HG02938 (cell line): ENCODE measurements at regions not wholly inside any gene's neighbourhood (a gene's known extent, or its start where the extent isn't known, plus 50 kb on each side); places are given as distances from the start of the nearest gene placed in this dataset.

Experiments used
- ATAC-seq: cut with Tn5 transposase; IDR thresholded peaks from one replicate; pipeline ENCODE4 v1.9.1; 2021; ENCODE audit warnings: mild to moderate bottlenecking, moderate library complexity; ENCODE audit not compliant: unreplicated experiment

DNA sequence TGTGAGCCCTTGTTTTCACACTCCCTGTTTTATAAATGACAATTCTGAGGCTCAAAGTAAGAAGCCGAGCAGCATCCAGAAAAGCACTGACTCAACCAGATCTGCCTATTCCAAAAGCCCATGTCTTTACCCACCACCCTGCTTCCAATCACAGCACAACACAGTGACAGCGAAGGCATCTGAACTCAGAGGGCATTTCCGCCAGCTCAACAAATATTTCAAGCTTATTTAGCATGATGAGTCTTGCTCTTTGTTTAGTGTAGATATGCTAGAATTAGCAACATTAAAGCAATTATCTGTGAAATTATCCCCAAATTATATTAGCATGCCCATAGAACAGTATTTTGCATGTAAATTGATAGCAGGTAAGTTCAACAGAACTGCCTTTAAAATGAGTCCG lies 359.1 kb upstream of the RAB6C start:
- no peak for ATAC-seq

DNA sequence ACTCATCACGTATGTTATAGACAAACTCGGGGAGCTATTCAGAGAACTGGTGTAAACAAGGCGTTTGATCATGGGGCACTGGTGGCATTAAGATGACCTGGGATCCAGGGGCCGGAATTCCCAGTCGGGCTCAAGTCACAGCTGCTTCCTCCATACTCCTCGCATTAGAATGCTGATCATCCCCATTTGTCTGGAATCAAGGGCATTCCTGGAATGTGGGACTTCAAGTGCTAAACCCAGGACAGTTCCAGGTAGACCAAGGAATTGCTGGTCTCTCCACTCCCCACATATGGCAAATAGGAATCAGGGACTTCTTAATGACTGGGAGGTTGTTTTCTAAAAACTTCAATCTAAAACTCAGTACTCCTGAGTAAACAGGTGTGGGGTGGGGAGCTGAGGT lies 355.7 kb upstream of the RAB6C start:
- no peak for ATAC-seq

DNA sequence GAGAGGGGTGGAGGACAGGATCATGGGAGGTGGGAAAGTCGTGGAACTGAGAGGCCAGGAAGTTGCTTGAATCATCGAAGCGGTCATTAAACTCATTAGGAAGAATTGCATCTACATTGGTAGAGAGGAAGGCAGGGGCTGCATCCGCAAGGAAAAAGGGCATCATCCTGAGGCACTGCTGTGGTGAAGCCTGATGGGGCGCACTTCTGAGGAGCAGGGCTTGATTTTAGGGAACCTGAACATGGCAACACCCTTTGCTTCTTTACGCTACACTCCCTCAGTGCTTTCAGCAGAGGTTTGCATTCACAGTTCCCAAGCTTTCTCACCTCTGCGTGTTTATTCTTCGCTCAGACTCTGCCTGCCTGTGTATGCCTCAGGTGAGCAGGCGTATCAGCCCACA lies 352.0 kb upstream of the RAB6C start:
- ATAC-seq, result no peak

DNA sequence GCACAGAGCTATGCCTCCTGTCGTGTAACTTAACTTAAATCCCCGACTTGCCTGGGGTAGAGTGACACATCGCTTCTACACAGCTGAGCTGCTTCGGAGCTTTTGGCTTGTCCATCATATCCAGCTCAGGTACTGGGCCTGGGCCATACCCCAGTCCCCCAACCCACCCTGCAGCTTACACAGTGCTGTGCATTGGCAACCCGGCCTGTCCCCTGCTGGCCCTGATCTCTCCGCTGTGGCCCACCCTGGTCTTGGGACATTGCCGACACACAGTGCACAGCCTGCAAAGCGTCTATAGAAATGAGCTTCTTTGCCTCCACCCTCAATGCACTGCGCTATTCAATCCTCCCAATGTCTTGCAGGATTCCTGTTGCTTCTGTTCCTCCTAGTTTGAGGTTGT lies 342.8 kb upstream of the RAB6C start:
- ATAC-seq, result no peak

DNA sequence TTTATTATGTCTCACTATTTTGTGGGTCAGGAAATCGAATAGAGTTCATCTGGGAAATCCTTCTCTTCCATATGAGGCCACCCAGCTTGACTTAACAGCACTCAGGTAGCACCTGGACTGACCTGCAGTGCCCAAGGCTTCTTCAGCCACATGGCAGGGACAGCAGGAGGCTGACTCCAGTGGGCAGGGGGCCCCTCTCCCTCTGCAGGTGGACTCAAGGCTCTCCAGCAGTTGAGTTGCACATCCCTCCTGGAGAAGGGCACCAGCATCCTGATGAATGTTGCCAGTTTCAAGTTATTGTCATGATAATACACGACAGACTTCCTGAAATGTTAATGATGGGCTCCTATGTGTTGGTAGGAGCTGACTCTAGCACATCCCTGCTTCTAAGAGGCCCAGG lies 338.1 kb upstream of the RAB6C start:
- no peak for ATAC-seq

DNA sequence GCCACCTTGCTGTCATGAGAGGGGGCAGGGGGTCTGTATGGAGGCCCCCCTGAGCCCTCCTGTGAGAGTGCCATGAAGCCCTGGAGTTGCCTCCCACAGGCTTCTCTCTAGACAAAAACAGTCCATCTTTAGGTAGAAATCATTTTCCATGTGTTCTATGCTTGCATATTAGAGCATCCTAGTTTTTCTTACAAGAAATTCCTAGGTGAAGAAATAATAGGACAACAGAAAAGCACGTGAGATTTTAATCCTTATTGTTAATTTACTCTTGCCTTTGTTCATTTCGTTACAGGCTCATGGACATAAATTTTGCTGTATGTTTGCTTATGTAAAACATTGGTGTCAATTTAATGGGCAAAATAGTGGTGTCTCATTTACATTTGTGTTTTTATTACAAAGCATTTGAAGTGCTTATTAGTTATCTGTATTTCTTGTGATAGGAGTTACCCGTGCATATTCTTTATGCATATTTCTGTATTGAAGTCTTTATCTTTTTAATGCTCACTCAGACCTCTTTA lies 336.9 kb upstream of the RAB6C start:
- no peak for ATAC-seq

DNA sequence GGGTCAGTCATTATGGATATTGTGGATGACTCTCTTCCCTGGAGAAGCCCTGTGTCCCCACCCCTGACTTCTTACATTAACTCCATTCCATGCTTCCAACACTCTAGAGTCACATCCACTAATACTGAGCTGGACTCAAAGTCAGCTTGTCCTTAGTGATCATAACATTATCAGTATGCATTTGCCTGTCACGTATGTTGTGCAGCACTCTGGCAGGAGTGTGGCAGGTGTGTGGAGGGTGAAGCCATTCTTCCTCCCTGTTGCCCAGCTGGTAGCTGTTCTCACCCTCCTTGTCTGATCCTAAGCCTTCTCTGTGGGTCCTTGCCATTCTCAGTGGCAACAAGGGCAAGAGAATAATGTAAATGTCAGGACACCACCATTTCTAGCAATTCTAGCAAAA lies 334.1 kb upstream of the RAB6C start:
- ATAC-seq, result no peak

DNA sequence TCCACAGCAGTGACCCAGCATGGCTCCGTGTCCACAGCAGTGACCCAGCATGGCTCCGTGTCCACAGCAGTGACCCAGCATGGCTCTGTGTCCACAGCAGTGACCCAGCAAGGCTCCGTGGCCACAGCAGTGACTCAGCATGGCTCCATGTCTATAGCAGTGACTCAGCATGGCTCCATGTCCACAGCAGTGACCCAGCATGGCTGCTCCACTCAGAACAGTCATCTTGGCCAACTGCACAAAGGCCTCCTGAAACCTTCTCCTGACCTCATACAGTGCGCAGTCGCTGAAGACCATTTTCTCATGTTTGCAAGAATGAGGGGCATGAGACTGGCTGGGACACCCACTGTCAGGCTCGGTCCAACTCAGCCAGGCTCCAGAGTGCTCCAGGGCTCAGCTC lies 333.4 kb upstream of the RAB6C start:
- ATAC-seq, result no peak

DNA sequence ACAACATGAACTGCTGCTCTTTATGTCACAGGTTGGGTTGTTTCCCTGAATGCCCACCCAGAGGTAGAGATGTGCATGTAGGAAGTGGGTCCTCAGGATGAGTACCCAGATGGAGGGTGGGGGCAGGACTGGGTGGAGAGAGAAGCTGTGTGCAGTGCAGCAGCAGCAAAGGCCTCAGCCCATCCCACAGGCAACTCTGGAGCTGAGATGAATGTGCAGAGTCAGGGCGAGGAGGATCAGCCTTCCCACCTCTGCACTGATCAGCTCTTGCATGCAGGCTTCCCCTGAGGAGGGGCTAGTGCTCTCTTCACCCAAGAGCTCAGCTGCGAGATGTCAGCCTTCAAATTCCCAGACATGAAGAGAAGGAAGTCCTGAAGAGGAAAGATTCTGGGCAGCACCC lies 326.2 kb upstream of the RAB6C start:
- ATAC-seq, result no peak

DNA sequence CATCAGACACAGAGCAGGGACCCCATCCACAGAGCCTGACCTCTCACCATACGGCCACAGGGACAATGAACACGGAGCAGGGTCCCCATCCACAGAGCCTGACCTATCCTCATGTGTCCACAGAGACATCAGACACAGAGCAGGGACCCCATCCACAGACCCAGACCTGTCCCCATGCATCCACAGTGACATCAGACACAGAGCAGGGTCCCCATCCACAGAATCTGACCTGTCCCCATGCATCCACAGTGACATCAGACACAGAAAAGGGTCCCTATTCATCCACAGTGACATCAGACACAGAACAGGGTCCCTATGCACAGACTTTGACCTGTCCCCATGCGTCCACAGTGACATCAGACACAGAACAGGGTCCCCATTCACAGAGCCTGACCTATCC lies 325.1 kb upstream of the RAB6C start:
- ATAC-seq, result no peak

DNA sequence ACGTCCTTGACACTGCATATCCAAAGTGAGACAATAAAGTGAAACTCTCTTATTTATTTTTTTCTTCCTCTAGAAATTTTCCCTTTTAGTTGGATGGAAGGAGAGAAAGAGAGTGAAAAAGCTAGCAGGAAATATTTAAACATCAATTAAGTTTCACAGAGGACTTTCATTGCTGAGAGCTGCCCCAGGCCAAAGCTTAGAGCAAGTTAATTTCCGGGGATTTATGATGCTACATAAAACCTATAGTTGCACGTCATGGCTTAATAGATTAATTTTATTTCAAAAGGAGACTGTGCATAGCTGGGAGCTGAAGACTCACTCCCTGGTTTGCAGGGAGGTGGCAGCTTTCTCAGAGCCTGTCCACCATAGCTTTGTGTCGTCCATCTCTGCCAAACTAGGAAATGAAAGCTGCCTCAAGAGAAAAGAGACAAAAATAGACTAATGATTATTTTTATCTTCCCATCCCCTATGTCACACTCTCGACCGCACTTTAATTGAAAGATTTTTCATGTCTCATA lies 323.3 kb upstream of the RAB6C start:
- no peak for ATAC-seq

DNA sequence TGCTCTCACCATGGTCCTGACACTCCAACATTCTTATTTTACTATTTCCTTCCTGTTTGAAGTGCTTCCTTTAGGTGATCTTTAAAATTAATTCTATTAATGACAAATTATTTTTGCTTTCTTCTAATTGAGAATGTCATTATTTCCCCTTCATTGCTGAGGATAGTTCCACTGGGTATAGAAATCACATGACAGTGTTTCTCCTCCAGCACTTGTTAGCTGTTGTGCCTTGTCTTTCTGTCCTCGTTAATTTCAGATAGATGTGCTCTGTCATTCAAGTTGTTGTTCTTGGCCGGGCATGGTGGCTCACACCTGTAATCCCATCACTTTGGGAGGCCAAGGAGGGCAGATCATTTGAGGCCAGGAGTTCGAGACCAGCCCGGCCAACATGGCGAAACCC lies 321.0 kb upstream of the RAB6C start:
- ATAC-seq, result no peak

DNA sequence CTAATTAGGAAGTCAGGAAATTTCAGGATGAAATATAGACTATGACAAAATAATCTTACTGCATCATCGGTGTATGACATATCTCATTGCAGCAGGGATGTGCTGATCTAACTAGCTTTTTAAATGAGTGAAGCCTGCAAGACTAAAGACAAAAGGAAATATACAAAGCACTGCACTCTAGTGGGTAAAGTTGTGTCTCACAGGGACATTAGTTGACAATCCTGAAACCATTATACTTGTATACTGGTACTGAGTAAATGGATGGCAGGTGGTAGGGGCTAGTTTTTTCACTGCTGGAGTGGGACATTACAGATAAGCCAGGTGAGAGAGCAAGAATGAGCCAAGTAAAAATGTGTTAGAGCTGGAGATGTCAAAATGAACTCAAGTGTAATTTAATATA lies 317.5 kb upstream of the RAB6C start:
- no peak for ATAC-seq

DNA sequence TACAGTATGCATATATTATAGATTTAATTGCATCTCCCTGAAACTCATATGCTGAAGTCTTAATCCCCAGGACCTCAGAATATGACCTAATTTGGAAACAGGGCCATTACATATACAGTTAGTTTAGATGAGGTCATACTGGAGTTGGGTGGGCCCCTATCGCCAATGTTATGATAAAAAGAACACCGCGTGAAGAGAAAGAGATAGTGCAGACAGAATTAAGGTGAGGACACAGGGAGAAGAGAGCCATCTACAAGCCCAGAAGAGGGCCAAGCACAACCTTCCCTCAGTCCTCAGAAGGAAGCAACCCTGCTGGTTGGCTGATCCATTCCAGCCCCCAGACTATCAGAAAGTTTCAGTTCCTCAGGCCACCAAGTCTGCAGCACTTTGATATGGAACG lies 311.9 kb upstream of the RAB6C start:
- ATAC-seq, result no peak

DNA sequence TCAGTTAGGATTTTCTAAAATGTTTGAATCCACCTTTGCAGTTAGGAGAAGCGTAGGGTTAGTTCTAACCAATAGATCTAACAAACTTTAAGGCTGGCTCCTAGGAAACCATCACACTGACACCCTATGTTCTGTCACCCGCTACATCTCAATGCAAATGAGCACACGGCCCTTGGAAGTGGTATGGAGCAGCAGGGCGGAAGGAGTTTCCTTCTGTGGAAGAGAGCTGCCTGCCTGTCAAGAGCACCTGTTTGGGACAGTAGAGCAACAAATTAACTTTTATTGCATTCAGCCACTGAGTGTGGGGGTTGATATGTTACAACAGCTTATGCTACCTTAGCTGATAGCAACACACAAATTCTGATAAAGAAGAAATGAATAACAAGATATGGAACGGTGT lies 306.9 kb upstream of the RAB6C start:
- no peak for ATAC-seq

DNA sequence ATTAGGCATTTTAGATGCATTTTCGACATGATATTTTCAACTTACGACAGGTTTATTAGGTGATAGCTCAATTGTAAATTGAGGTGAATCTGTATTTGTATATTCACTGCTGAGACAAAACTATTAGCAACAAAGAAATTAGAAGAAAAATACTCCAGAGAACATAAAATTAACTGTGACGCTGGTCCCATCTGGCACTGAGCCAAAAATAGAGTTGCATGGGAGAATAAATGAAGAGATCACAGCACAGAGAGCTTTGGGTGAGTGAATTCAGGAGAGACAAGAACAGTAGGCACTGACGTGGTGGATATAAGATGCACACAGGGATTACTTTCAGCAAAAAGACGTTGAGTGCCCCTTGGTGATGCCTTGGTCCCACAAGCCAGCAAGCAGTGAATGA lies 306.2 kb upstream of the RAB6C start:
- ATAC-seq, result no peak

DNA sequence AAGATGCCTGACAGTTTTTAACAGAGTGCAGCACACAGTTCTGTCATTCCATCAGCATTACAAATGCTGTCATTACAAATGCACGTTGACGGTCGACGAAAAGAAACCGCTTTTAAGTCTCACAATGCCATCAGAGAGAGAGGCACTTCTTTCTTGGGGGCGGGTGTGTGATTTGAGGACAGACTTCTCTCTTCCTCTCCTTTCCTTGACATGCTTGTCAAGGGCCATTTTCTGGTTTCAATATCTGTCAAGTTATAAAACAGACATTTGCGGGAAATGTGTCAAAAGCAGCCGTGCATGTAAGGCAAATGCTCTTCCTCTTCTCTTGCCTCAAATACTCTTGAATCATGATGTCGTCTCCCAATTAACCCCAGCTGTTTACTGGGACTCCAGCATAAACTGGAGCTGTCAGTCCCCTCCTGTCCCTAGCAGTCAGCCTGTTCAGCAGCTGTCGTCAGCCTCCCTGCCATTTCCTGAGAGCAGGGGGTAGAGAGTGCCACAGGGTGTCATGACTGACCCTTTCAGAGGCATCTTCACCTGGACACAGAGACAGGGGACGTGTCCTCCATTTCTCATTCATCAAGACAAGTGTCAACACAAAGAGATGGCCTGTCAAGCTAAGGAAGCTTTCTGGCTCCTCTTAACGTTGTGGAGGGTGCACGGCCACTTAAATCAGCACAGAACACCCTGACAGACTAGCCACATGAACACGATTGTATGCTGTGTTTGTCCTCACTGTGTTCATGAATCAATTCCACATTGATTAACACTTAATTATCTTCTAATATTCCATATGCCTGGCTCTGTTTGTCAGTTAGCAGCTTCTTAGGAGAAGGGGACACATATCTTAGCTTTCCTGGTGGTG lies 305.4 kb upstream of the RAB6C start:
- ATAC-seq, result peak; percentile 70

DNA sequence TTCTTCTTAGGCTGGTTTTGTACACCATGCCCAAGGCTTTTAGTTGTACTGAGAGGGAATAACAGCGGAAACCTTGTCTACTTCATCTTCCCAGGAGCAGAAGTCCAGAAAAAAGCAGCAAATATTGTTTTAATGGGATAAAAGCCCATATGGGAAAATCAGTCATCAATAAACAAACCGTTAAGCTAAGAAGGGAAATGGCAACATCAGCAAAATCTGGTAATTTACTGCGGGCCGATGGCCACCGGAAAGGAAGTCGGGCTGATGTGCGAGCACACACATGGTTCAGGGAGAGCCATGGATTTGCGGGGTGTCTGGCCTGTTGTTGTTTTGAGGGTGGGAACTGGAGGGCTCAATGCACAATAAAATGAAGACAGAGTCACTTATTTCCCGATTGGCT lies 300.7 kb upstream of the RAB6C start:
- ATAC-seq, result no peak

DNA sequence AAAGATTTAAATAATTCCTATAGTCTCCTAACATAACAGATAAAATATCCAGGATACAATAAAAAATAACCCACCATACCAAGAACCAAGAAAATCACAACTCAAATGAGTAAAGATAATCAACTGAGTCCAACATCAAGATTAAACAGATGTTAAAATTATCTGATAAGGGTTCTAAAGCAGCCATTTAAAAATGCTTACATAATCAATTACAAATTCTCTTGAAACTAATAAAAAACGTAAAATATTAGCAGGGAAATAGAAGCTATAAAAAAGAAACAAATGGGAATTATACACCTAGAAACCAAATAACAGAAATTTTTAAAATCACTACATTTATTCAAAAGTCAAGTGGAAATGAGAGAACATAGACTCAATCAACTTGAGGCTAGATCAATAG lies 297.7 kb upstream of the RAB6C start:
- no peak for ATAC-seq

DNA sequence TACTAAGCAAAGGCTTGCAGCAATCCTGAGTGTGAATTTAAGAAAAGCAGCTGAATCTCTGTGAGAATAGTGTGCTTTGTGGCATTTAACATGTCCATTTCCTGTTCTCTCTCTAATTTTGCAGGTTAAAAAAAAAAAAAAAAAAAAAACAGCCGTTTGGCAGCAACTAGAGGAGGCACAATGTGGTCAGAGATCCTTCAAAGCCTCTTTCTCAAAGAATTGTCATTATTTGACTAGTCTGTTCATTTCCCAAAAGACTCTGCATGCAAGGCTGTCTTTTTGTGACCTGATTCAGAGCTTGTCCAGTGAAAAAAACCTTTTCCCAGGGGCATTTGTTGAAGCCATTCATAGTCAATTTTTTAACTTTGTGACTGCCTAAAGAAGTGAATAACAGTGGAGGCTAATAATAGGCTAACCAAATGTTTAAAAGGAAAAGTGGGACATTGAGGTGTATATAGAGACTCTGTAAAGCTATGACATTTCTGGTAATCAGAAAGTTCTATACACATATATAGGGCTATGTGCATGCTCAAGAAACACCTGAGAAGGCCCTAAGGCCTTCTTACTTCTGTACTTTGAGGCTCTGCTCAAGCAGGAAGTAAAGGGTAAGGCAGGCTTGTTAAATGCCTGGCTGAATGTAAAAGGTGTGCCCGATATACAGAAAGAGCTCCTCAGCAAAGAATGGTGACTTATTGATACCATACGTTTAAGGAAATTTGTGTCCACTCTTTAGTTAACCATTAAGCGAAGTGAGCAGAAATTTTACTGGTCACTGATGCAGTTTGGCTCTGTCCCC lies 289.6 kb upstream of the RAB6C start:
- no peak for ATAC-seq

DNA sequence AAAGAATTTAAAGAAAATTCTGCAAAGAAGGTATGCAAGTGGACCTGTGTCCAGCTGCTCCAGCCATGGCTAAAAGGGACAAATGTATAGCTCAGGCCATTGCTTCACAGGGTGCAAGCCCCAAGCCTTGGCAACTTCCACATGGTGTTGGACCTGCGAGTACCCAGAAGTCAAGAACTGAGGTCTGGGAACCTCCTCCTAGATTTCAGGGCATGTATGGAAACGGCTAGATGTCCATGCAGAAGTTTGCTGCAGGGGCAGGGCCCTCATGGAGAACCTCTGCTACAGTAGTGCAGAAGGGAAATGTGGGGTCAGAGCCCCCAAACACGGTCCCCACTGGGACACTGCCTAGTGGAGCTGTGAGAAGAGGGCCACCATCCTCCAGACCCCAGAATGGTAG lies 284.0 kb upstream of the RAB6C start:
- ATAC-seq, result no peak

DNA sequence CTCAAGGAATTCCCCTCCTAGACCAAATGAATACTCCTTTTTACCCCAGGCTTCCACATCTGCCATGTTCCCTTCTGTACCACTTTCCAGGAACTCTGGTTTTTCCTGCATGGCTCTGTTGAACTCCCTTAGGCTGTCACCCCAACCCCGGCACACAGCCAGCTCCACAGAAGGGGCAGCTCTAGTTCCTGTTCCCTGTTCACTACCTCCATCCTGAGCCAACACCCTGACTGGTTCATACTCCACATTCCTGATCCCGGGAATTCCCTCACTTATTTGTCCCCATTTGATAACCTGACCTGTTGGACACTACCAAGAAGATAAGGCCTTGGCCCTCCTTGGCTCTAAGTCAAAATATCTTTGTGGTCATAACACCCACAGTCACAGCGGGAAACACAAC lies 280.9 kb upstream of the RAB6C start:
- no peak for ATAC-seq
